ENCODE measurements at regions not wholly inside any gene's neighbourhood (a gene's known extent, or its start where the extent isn't known, plus 50 kb on each side); places are given as distances from the start of the nearest gene placed in this dataset.

DNA sequence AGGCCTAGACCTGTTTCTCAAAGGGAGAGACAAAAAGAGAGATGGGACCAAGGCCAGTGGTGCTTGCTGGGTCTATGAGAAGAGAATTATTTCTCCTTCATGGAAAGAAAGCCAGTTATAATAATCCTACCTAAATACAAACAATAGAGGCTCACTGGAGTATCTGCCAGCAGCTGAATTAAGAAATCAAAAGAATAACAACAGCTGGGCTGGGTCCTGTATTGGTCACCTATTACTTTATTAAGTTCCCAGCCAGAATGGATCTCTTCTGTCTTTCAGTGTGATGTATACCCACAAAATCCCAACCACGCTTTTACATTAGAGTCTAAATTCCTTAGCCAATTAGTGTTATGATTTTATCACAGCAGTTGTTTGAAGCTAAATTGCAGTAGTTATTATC is 297.8 kb upstream of the DACH1 start:
- DNase-seq (ENCODE audit: low read depth) = no peak

DNA sequence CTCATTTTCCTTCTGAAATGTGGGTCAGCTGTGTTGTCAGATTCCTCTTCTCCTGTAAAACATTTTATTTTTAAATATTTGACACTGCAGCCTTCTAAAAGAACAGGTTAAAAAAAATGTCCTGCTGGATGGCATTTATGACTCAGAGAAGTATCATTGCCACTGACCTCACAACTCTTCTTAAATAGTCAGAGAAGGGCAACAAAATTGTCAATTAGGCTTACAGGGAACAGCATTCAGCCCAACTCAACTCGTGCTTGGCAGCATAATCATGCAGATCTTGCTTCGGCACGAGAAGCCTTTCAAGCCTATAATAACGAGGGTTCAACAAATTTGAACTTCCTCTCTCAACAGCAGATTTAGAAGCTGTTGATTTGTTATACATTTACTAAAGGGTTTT is 296.7 kb upstream of the DACH1 start:
- no peak for DNase-seq (ENCODE audit: low read depth)

DNA sequence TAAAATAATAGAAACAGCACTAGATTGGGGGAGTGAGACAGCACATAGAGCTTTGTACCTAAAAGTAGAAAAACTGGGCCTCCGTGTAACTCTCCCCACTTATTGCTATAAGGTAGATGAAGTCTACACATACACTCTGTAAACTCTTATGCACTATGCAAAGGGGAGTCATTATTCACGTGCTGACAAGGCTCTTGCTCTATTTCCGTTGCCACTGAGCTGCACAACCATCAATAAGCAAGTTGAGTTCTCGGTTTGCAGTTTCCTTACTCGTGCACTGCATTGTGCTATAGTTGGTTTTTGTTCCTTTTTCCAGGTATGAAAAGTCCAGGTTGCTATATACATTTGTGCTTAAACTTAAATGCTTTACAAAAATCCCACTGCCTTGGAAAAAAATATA is 294.0 kb upstream of the DACH1 start:
- no peak for DNase-seq (ENCODE audit: low read depth)

DNA sequence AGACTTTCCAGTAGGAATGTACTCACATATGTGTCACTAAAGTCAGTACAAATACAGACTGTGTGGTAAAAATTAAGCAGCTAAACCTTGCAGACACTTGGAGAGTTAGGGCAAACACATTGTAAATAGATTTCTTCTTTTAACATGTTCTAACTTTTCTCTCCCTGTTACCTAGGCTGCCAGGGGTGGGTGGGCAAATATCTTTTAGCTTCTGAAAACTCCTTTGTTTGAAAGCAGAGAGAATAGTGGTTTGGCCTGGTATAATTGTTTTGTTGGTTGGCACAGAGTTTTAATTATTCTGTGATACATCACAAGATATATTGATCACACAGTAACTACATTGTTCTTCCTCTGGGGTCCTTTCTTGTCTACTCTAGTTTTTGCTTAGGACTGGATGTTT is 289.8 kb upstream of the DACH1 start:
- no peak for DNase-seq (ENCODE audit: low read depth)

DNA sequence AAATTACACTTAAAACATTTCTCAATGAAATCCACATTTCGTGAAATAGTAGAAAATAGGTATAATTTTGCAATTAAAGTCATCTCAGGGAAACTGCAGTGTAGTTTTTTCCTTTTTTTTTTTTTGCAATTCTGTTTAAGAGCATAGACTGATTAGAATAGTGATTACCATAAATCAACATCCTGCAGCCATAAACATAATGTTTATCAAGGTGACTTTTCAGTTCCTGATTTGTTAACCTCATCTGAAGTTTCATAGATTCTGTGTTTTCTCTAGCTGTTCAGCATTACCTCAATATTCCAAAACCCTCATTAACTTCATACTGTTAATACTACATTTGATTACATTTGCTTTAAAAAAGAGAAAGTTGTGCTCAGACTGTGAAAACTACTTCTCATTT is 286.3 kb upstream of the DACH1 start:
- no peak for DNase-seq (ENCODE audit: low read depth)

DNA sequence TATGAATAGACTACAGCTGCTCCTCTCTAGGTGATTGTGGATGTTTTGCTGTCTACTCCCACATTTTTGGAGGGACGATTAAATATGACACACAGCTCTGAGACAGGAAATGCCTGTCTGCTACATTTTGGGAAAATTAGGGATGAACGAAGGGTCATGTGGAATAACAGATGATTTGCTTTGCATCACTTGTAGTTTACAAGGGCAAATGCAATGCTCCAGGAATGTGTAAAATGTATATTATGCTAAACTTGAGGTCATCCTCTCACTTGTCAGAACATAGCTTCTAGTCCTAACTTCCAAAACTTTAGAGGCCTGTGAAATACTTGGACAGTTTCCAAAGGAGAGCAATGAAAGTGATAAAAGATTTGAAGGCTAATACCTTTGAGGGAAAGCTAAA is 284.2 kb upstream of the DACH1 start:
- DNase-seq (ENCODE audit: low read depth) = no peak

DNA sequence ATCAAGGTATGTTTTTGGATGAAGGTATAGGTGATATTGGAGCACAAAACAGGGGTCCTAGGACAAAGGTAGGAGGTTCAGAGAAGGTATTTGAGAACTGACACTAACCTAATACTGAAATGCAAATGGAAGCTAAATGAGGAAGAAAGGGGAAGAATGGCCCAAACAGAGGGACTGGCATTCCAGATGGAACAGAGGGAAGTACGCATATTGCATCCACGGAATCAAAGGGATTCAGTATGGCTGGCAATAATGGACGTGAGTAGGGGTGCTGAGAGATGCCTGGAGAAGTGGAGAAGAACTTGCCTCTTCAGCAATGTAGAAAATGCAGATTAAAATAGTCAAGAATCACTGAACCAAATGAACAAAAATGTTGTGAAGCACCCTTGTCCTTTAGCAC is 283.5 kb upstream of the DACH1 start:
- no peak for DNase-seq (ENCODE audit: low read depth)

DNA sequence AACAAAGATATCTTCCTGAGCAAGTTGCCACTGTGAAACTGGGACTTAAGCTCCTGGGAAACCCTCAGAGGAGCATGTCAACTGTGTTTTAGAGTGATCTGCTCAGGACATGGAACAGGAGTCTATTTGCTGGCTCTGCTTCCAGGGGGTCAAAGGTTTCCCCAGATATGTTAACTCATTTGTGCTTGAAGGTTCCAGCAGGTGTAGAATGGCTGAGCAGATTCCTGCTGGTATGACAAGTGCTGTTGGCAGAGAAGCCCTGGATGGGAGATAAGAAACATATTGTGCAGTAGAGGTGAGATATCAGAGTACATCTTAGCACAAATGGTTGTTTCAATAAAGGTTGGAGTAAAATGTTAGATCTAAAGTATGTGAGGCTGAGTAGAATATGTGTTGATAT is 282.7 kb upstream of the DACH1 start:
- DNase-seq (ENCODE audit: low read depth) = no peak

DNA sequence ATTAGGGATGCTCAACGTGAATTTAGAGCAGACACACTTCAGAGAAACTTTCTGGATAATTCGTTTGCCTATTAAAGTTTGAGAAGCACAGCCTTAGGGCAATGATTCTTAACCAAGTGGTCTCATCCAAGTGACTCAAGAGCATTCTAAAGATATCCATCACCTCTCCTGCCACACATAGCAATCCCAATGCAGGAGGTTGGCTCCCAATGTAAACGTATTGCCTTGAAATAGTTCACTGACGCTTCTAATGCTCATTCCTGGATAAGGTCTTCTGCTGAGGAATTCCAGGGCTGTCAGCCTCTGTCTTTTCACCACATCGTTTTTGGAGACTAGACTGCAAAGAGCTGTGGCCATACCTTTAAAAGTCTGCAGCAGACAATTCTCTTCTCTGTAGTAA is 279.8 kb upstream of the DACH1 start:
- DNase-seq (ENCODE audit: low read depth) = no peak

DNA sequence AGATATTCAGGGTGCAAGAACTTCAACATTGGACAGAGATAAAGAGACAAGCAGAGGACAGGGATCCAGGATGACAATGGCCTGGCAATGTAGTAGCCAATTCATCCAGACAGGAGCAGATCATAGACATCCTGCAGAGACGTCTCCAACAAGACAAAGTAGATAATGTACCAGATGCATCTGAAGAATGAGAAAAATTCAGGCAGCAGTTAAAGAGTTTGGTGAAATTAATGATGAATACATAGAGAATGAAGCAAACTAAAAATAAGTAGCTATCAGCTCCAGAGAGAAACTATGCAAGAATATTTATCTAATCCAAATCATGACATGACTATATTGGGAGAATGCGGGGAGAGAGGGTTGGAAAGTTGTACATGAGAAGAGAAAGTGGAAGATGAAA is 278.4 kb upstream of the DACH1 start:
- DNase-seq (ENCODE audit: low read depth) = no peak

DNA sequence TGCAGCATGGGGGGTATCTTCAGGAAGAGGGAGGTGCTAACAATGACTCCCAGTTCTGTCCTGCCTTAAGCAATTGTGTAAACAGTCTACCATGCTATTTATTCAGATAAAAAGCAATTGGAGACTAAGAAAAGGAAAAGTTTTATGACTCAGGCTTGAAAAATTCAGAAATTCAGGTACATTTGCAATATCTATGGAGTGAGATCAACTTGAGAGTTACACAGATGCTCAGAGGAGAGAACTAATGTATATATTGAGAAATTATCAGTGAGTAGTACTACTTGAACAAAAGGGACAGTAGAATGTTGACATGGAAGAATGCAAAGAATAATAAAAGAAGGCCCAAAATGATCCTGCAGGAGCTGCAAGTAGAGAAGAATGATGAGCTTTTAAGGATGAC is 277.6 kb upstream of the DACH1 start:
- DNase-seq (ENCODE audit: low read depth) = no peak

DNA sequence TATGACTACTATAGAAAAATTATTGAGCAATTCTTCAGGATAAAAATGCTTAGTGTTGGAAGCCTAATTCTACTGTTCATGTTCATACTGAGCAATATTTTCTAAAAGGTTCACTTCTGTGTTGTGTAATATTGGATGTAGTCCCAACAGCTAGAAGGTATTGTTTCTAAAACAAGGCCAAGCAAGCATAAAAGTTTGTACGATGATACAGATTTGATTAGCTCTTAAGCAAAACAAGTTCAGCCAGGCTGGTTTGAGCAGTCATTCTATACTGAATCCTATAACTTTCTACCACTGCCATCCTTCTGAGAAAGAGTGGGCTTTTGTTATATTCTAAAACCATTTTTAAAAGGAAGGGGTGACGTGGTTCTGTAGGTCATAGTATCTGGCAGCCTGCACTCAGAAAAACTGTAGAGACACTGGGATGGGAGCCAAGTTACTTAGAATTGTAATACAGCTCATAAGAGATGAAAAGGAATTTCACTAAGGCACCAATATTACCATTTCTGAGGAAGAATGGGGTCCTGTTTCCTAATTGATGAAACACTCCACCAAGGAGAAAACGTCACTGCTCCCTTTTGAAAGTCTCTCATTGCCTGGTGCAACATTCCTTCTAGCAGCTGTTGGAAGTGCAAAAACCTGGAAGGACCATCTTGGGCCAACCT is 275.0 kb upstream of the DACH1 start:
- DNase-seq (ENCODE audit: low read depth) = no peak

DNA sequence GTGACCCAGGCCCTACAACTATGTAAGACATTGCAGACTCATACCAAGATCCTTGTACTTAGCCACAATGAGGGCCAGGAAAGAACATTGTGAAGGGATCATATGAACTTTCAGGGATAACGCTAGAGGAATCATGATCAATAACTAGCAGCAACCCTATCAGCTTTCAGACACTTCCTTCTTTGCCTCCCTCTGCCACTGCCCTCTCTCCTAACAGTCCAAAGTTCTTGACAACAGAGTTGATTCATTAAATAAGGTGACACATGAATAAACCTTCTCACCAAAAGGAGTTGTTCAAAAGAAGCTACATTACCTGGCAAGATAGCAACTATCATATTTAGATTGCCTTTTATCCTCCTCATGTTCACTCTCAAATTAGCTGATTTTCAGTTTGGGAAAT is 272.2 kb upstream of the DACH1 start:
- DNase-seq (ENCODE audit: low read depth) = no peak

DNA sequence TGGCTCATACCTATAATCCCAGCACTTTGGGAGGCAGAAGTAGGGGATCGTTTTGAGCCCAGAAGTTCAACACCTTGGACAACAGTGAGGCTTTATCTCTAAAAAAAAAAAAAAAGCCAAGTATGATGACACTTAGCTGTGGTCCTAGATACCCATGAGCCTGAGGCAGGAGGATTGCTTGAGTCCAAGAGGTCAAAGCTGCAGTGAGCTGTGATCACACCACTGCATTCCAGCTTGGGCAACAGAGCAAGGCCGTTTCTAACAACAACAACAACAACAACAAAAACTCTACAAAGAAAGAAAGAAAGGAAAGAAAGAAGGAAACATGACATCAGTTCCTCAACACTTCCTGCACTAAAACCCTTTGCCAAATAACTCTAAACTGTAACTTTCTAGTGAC is 265.1 kb upstream of the DACH1 start:
- no peak for DNase-seq (ENCODE audit: low read depth)

DNA sequence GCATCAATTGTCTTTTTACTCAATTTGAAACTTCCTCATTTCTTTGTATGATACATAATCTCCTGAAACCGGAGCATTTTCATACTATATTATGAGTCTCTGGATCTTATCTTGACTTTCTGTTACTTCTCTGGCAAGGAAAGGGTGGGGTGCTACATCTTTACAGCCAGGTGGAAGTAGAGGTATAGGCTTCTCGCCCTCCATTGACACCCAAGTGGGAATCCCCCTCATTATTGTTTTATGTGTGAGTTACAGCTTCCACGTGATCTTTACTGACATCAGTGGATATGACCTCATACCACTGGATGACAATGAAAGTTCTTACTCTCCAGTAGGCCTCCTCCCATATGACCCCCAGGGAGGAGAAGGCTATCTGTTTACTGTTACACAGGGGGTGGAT is 262.1 kb upstream of the DACH1 start:
- no peak for DNase-seq (ENCODE audit: low read depth)

DNA sequence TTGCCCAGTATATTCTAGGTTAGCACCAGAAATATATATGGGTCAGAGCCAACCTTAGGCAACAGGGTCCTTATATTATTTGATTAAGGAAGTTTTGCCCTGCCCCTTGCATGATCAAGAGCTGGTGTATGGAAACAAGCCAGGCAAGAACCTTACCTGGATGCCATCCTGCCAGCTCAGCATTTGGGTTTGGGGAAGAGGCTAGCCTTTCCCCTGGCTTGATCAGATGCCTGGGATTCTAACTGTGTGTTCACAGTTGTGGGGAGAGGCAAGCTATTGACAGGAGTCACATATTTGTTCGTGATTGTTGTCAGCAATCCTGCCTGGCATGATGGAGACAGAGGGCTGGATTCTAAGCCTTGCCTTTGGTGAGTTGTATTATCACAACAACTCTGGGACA is 260.0 kb upstream of the DACH1 start:
- DNase-seq (ENCODE audit: low read depth) = no peak

DNA sequence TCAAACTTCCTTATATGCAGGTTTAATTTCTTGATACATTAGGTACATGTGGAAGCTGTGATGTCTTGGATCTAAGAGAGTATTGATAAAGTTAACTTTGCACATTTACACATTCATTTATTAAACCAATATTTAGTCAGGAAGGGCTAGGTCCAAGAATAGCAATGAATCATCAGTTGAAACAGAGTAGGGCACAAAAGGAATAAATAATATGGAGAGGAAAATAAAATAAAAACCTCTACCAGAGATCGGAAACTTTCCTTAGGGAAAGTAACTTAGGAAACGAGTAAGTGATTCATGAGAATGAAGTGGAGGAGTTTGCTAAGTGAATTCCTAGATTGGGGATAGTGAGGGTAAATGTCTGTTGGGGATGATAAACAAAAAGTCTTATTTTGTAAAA is 259.4 kb upstream of the DACH1 start:
- no peak for DNase-seq (ENCODE audit: low read depth)

DNA sequence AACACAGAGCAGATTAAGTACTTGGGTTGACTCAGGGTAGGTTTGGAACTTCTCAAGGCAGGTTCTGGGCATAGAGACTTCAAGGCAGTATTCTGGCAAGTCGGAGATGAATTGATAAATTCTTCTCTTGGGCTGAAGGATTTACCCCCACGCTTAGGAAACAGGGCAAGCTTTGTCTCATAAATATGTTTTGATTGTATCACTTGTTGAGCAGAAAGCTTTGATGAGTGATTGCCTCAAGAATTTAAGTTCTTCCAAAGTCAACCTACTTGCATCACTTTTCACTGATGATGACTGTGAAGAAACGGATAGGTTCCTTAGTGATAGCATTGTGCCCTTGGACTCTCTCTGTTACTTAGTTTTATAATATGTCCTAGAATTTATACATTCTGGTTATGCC is 258.6 kb upstream of the DACH1 start:
- no peak for DNase-seq (ENCODE audit: low read depth)

DNA sequence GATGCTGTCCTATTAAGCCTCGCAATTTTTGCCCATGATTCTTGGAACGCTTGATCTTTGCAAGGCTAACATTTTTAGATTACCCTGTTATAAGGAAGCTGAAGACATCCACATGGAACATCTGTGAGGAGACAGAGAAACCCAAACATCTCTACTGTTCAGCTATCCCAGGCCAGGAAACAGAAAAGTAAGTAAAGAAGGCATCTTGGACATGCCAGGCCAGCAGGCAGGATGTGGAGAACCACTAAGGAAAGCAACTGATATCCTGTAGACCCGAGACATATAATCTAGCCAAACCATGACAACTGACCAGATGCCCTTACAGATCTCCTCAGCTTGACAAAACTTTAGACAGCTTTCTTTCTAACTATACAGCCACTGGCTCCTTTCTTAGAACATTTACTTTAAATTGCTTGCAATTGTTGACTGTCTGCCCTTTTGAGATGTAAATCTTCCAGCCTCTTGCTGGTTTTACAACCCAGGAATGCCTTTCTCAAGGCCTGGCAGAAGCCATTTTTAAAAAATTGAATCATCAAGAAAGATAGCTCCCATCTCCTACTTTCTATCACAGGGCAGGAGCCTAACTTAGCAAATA is 255.8 kb upstream of the DACH1 start:
- no peak for DNase-seq (ENCODE audit: low read depth)

DNA sequence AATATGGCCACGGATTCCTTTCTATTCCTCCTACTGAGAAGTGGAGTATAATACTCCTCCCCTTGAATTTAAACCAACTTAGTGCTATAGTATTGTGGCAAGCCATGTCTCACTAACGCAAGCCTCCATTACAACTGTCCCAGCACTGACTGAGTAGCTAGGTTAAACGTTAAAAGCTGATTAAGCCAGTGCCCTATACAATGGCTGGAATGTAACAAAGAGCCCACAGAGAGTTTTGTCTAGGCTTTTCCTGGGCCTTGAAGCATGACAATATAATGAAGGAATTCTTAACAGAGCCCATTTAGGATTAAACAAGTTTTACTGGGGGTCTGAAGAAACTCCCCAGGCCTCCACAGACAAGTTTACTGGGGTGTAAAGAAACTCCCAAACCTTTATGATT is 254.5 kb upstream of the DACH1 start:
- no peak for DNase-seq (ENCODE audit: low read depth)

DNA sequence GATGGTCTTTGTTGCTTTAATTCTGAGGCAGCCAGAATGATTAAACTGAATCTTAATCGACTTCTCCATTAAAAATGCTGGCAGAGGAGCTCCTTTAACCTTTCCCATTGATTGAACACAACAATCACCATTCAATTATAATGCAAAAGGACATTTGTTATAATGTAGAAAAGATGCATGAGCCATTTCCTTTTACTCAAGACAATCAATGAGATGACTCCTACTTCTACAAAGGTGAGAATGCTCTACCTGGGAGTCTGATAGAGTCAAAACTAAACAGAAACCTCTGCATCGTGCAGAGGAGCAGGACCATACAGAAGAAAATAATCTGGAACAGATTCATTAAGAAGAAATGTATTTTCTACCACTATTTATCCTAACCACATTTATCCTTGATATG is 253.6 kb upstream of the DACH1 start:
- no peak for DNase-seq (ENCODE audit: low read depth)

DNA sequence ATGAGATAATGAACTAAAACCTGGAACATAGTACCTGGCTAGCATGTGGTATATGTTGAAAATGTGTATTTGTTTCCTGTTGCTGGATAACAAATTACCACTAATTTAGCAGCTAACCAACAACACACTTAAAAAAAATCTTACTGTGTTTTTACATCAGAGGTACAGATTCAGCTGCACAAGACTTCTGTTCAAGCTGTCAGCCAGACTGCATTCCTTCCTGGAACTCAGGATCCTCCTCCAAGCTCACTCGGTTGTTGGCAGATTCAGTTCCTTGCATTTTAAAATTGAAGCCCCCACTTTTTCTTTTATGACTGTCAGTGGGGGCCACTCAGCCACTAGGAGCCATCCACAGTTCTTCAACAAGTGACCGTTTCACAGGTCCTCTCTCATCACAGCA is 246.9 kb upstream of the DACH1 start:
- DNase-seq (ENCODE audit: low read depth) = no peak

DNA sequence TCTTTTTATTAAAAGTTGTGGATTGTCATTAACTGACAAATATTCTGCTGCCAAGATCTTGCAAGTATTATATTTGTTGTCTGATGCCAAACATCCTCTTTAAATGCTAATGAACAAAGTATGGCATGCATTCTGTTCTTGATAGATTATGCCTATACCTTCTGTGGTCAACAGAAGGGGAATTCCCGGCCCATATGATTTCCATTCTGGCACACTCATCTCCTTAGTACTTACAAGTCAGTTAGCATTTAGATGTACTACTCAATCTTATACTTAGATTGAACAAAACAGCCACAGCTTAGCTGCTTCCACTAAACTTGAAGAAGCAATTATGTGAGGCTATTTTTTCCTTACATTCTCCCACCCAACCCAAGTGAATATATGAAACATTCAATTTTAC is 246.1 kb upstream of the DACH1 start:
- DNase-seq (ENCODE audit: low read depth) = no peak

DNA sequence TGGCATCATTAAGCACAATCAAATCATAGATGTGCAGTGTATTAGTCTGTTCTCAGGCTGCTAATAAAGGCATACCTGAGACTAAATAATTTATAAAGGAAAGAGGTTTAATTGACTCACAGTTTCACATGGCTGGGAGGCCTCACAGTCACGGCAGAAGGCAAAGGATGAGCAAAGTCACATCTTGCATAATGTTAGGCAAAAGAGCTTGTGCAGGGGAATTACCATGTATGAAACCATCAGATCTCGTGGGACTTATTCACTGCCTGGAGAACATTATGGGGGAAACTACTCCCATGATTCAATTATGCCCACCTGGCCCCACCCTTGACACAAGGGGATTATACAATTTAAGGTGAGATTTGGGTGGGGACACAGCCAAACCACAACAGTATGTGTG is 245.2 kb upstream of the DACH1 start:
- no peak for DNase-seq (ENCODE audit: low read depth)

DNA sequence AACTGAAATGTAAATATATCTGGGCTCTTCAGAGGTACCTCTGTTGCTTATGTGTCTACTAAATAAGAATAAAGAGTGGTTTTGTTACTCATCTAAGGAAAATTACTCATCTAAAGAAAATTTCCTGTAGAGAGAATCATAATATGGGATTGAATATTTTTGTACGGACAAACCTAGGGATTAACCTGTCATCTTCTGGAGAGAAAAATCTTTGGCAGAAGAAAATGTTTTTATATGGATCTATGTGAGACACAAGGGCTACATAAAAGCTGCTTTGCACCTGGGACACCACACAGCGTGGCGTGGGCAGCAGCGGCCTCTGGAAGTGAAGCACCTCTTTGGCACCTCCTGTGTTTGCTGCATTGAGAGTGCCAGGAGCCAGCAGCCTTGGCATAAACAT is 242.9 kb upstream of the DACH1 start:
- DNase-seq (ENCODE audit: low read depth) = no peak
